B cell (primary cell): ENCODE measurements at regions not wholly inside any gene's neighbourhood (a gene's known extent, or its start where the extent isn't known, plus 50 kb on each side); places are given as distances from the start of the nearest gene placed in this dataset.

Experiments
- ATAC-seq: fragments of 200-7000 bp; cut with Tn5 transposase; one replicate; pipeline ENCODE4 v1.10.0; 2021; ENCODE audit warnings: low read depth, mild to moderate bottlenecking, moderate number of reproducible peaks, moderate library complexity
- CTCF ChIA-PET: fragments of 350-600 bp; sonication (Branson Sonifier 250); formaldehyde crosslinking; loops from one replicate; lab custom pipeline; 2021; ENCODE audit warnings: antibody characterized with exemption, inconsistent platforms; lab: Charles Lee
- POLR2A ChIA-PET: fragments of 350-600 bp; sonication (Branson Sonifier 250); formaldehyde crosslinking; loops from one replicate; lab custom pipeline; 2021; ENCODE audit warnings: antibody characterized with exemption; lab: Charles Lee
- DNase-seq: peaks from one replicate; pipeline ENCODE4 v3.0.0; 2013
- H2AFZ ChIP-seq: 2 replicates; pipeline ENCODE4 v1.6.1; 2012; ENCODE audit warnings: mild to moderate bottlenecking, low read depth, low read length; ENCODE audit not compliant: insufficient read depth, poor library complexity, severe bottlenecking
- H3K27ac ChIP-seq, 2 donors: 1 replicate in 1 of 2; 2 replicates in 1 of 2; pipeline ENCODE4 v1.5.1; 2012 to 2013; ENCODE audit warnings: low read length in 2 of 2, mild to moderate bottlenecking in 2 of 2, moderate library complexity in 1 of 2
- H3K27me3 ChIP-seq, 4 experiments: fragments of 200-600 bp in 1 of 4; sonication (generic) in 1 of 4; replicated peaks in 1 of 4; 1 replicate in 2 of 4; 2 replicates in 2 of 4; pipeline versions ENCODE4 v1.6.1 to v1.7.0; 2013 to 2016; ENCODE audit warnings: low read length in 3 of 4, mild to moderate bottlenecking in 2 of 4, mixed read lengths in 1 of 4, moderate library complexity in 1 of 4; ENCODE audit not compliant: insufficient read depth in 4 of 4, control insufficient read depth in 3 of 4; ENCODE audit errors: control extremely low read depth in 1 of 4
- H3K36me3 ChIP-seq, 2 experiments: replicated peaks in 1 of 2; 1 replicate in 1 of 2; 2 replicates in 1 of 2; pipeline versions ENCODE4 v1.6.1 to v1.7.1; 2013; ENCODE audit warnings: low read length in 1 of 2; ENCODE audit not compliant: insufficient read depth in 2 of 2, control insufficient read depth in 1 of 2; ENCODE audit errors: control extremely low read depth in 1 of 2, extremely low read depth in 1 of 2
- H3K4me1 ChIP-seq, 2 donors: fragments of 200-600 bp in 1 of 2; sonication (generic) in 1 of 2; 1 replicate in 1 of 2; 2 replicates in 1 of 2; pipeline versions ENCODE4 v1.5.1 to v1.6.1; 2013 to 2017; ENCODE audit warnings: low read length in 2 of 2; ENCODE audit not compliant: control insufficient read depth in 2 of 2, insufficient read depth in 2 of 2
- H3K4me2 ChIP-seq: replicated peaks from 2 replicates; pipeline ENCODE3; 2012; ENCODE audit warnings: mild to moderate bottlenecking, low read depth, low read length; ENCODE audit not compliant: poor library complexity, severe bottlenecking
- H3K4me3 ChIP-seq, 5 experiments: fragments of 200-600 bp in 1 of 5; sonication (generic) in 1 of 5; 1 replicate in 3 of 5; 2 replicates in 2 of 5; pipeline versions ENCODE4 v1.5.1 to v1.7.0; 2011 to 2016; ENCODE audit warnings: low read length in 4 of 5, mild to moderate bottlenecking in 4 of 5, low read depth in 2 of 5, control low read depth in 1 of 5, moderate library complexity in 1 of 5; ENCODE audit not compliant: insufficient read depth in 1 of 5; ENCODE audit errors: control extremely low read depth in 1 of 5, extremely low read depth in 1 of 5
- H3K79me2 ChIP-seq: fragments of 200-600 bp; sonication (generic); one replicate; pipeline ENCODE4 v1.6.0; 2016; ENCODE audit warnings: low read length; ENCODE audit not compliant: control insufficient read depth, insufficient read depth
- H3K9ac ChIP-seq: fragments of 200-600 bp; sonication (generic); 2 replicates; pipeline ENCODE4 v1.6.1; 2017; ENCODE audit warnings: mild to moderate bottlenecking, low read length, moderate library complexity
- H3K9me3 ChIP-seq, 3 donors: one replicate each; pipeline versions ENCODE4 v1.6.1 to v1.7.1; 2013; ENCODE audit warnings: low read length in 2 of 3; ENCODE audit not compliant: control insufficient read depth in 2 of 3, insufficient read depth in 1 of 3; ENCODE audit errors: control extremely low read depth in 1 of 3
- H4K20me1 ChIP-seq: 2 replicates; pipeline ENCODE4 v1.6.0; 2012; ENCODE audit warnings: mild to moderate bottlenecking, low read length; ENCODE audit not compliant: insufficient read depth, control insufficient read depth, poor library complexity, severe bottlenecking
- H3K27ac Mint-ChIP-seq: one replicate; pipeline ENCODE4 v1.8.0; 2021; ENCODE audit warnings: mixed read lengths
- H3K27me3 Mint-ChIP-seq: one replicate; pipeline ENCODE4 v1.8.0; 2021; ENCODE audit warnings: mixed read lengths
- H3K4me1 Mint-ChIP-seq: one replicate; pipeline ENCODE4 v1.8.0; 2021; ENCODE audit warnings: mixed read lengths
- H3K4me3 Mint-ChIP-seq: one replicate; pipeline ENCODE4 v1.8.0; 2021; ENCODE audit warnings: mixed read lengths
- H3K9me3 Mint-ChIP-seq: one replicate; pipeline ENCODE4 v1.8.0; 2022; ENCODE audit warnings: mixed read lengths; ENCODE audit not compliant: insufficient read depth
- CTCF ChIP-seq: fragments of 200-600 bp; IDR thresholded peaks from one replicate; pipeline ENCODE4 v1.8.0; 2022; ENCODE audit warnings: antibody characterized with exemption, mild to moderate bottlenecking
- EZH2 ChIP-seq: IDR thresholded peaks from 2 replicates; pipeline ENCODE4 v1.6.1; 2012; ENCODE audit warnings: borderline replicate concordance, low read depth, mild to moderate bottlenecking, moderate library complexity, low read length; ENCODE audit not compliant: insufficient read depth, poor library complexity, severe bottlenecking
- WGBS: methylation state at CpG from one replicate; pipeline ENCODE4 v1.1.5; 2013; ENCODE audit warnings: missing lambda C conversion rate; ENCODE audit not compliant: insufficient coverage; 5-methylcytosine and 5-hydroxymethylcytosine counted together
- intact Hi-C: fragments of 100-400 bp; cut with micrococcal nuclease; formaldehyde crosslinking; loops from one replicate; pipeline ENCODE4 v1.10.0; 2022

DNA sequence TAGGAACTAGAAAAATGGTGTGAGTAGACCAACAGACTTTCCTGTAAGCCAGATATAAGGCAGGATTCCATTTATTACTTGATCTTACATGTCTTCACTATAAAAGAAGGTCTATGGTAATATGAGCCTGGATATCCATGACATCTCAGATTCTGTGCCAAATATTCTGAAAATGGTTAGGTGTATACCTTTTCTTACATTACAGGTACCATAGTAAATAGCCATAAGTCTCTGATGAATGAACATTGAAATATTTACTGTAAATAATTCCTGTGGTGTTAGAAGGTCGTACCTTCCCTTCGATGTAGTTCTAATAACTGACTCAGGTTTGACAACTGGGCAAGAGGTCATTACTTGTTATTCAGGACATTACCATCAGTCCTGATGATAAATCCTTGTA, 657.9 kb downstream of the BRINP3 start:
- H4K20me1 ChIP-seq = no peaks in the 10 kb centered on the region
- H3K27me3 Mint-ChIP-seq = no peaks in the 10 kb centered on the region
- ATAC-seq (no peak), DNase-seq (no peak)
- no peak overlapping the region for H3K27ac ChIP-seq
- no peak overlapping the region for H3K4me3 Mint-ChIP-seq
- no CpG with 5 or more reads among the region's 2 CpGs for WGBS
- peaks cover 2% of the 10 kb centered on the region for H3K9me3 Mint-ChIP-seq
- no peak for TF ChIP-seq EZH2
- no peak for TF ChIP-seq CTCF
- no peak overlapping the region for H3K9ac ChIP-seq
- ChIA-PET POLR2A (no interaction called here), CTCF (no interaction called here)
- H3K9me3 ChIP-seq = no peaks in the 10 kb centered on the region
- H3K4me2 ChIP-seq = no peak overlapping the region
- H3K4me3 ChIP-seq = no peak overlapping the region
- no peak overlapping the region for H3K27ac Mint-ChIP-seq
- intact Hi-C loops = no loop called here
- no peaks in the 10 kb centered on the region for H3K79me2 ChIP-seq
- H3K27me3 ChIP-seq = no peaks in the 10 kb centered on the region
- H2AFZ ChIP-seq = no peak overlapping the region
- H3K36me3 ChIP-seq = no peaks in the 10 kb centered on the region
- H3K4me1 Mint-ChIP-seq = no peaks in the 10 kb centered on the region
- H3K4me1 ChIP-seq = no peaks in the 10 kb centered on the region

DNA sequence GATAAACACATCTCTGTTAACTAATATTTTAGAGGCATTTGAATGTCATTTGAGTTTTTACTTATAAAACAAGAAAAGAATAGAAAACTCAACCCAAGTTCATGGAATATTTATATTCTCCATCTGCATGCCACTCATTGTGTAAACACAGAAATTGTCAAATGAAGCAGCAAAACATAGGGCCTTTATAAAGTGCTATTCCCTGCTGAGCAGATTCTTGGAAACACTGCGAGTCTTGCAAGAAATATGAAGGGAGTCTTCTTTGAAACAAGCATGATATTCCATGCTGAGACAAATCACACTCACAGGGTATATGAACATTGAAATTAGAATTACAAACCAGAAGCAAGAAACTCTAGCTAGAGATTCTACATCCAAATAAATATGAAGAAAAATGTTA, 655.8 kb downstream of the BRINP3 start:
- no peak for DNase-seq
- Histone ChIP-seq H3K9me3 (peaks cover 0 to 6% (median 0%) of the 10 kb centered on the region in 3 donors), H3K79me2 (no peaks in the 10 kb centered on the region), H3K4me2 (no peak overlapping the region), H3K36me3 (no peaks in the 10 kb centered on the region), H3K9ac (no peak overlapping the region), H3K4me3 (no peak overlapping the region), H3K4me1 (no peaks in the 10 kb centered on the region), H3K27me3 (no peaks in the 10 kb centered on the region), H4K20me1 (no peaks in the 10 kb centered on the region), H3K27ac (no peak overlapping the region), H2AFZ (no peak overlapping the region)
- ChIA-PET POLR2A (no interaction called here), CTCF (no interaction called here)
- Mint-ChIP-seq H3K27ac (no peak overlapping the region), H3K4me3 (no peak overlapping the region), H3K27me3 (no peaks in the 10 kb centered on the region), H3K4me1 (no peaks in the 10 kb centered on the region), H3K9me3 (peaks cover 2% of the 10 kb centered on the region)
- no peak for ATAC-seq
- intact Hi-C loops = no loop called here
- TF ChIP-seq CTCF (no peak), EZH2 (no peak)
- no CpG with 5 or more reads among the region's 1 CpG for whole genome bisulfite sequencing
